ENCODE measurements at regions not wholly inside any gene's neighbourhood (a gene's known extent, or its start where the extent isn't known, plus 50 kb on each side); places are given as distances from the start of the nearest gene placed in this dataset.

DNA sequence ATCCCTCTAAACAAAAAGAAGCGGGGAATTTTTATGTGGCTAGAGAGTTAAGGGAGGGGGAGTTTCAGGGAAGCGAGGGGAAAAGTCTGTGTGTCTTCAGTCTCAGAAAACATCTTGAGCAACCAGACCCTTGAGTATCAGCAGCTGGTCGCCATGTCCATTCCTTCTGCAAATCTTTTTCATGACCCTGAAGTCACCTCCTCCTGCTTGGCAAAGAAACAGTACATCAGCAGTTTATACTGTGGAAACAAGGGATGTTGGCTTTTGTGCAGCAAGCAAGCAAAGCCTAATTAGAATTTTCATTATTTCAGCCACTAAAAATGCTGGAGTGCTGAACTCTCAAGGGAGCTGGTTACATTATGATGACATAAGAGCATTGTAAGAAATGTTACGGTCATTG is 187.4 kb upstream of the SLC8A1 start:
- DNase-seq (ENCODE audit: low spot score): no peak
- TF ChIP-seq, protein P1, sequence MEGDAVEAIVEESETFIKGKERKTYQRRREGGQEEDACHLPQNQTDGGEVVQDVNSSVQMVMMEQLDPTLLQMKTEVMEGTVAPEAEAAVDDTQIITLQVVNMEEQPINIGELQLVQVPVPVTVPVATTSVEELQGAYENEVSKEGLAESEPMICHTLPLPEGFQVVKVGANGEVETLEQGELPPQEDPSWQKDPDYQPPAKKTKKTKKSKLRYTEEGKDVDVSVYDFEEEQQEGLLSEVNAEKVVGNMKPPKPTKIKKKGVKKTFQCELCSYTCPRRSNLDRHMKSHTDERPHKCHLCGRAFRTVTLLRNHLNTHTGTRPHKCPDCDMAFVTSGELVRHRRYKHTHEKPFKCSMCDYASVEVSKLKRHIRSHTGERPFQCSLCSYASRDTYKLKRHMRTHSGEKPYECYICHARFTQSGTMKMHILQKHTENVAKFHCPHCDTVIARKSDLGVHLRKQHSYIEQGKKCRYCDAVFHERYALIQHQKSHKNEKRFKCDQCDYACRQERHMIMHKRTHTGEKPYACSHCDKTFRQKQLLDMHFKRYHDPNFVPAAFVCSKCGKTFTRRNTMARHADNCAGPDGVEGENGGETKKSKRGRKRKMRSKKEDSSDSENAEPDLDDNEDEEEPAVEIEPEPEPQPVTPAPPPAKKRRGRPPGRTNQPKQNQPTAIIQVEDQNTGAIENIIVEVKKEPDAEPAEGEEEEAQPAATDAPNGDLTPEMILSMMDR (IDR thresholded peaks at IDR 0.05; ENCODE audit: borderline replicate concordance, control extremely low read depth, extremely low read depth, insufficient read depth, missing control alignments): no peak
- in situ Hi-C loops (cut with MboI; ENCODE audit: low sequenced_read_pairs, unreplicated experiment): no loop called here

DNA sequence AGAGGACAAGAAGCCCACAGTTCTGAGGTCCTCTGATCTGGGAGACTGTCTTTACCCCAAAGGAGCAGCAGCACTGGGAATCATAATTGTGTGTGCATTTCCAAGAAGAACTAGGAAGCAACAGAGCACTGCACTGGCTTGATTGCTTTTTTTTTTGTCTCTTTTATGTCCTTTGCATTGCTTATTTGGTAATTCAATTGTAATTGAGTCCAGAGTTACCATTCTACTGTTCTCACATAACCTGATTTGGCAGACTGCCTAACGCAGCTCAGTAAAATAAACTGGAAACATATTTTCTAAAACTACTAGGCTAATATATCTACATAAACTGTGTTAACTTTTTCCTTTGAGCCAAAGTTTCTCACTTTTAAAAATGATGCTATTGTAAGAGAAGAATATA is 190.3 kb upstream of the SLC8A1 start:
- TF ChIP-seq, protein P1 (IDR thresholded peaks at IDR 0.05; ENCODE audit: borderline replicate concordance, control extremely low read depth, extremely low read depth, insufficient read depth, missing control alignments): no peak
- no peak for DNase-seq (ENCODE audit: low spot score)
- in situ Hi-C loops (cut with MboI; ENCODE audit: low sequenced_read_pairs, unreplicated experiment): no loop called here

DNA sequence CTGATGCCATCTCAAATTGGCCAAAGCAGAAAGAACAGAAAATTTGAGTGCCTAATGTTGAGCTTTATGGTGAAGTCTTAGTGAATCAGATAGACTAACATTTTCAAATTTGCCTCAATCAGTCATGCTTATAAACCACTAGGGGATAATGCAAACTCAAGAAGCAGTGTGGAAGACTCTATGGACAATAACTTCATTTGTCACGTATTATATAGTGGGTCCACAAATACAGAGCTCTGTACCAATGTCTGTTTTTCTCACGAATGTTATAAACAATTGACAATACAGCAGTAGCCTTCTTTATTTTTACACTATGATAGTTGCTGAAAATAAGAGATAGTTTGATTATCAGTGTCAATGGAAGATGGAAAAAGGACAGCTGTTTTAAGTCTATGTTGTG is 190.8 kb upstream of the SLC8A1 start:
- TF ChIP-seq, protein P1 (IDR thresholded peaks at IDR 0.05; ENCODE audit: borderline replicate concordance, control extremely low read depth, extremely low read depth, insufficient read depth, missing control alignments): no peak

DNA sequence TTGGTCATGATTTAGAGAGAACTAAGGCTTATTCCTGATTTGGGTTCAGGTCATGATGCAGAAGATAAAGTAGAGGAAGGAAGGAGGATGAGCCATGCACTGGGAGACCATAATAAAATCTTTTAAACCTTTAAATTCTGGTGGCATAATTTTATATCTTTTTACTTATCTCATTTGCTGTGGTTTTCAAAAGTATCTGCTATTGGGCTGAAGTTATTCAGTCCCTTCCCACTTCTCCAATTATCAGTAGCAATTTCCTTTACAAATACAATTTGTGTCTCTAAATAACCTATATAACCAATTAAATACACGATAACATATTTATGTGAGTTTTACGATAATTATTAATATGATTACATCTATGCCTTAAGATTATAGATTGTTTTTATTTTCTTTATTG is 194.8 kb upstream of the SLC8A1 start:
- TF ChIP-seq, protein P1 (IDR thresholded peaks at IDR 0.05; ENCODE audit: borderline replicate concordance, control extremely low read depth, extremely low read depth, insufficient read depth, missing control alignments): no peak
- DNase-seq (ENCODE audit: low spot score): no peak
- in situ Hi-C loops (cut with MboI; ENCODE audit: low sequenced_read_pairs, unreplicated experiment): no loop called here

More for the DNA sequence above, 190.8 kb upstream of the SLC8A1 start:
- in situ Hi-C loops (cut with MboI; ENCODE audit: low sequenced_read_pairs, unreplicated experiment): no loop called here
- no peak for DNase-seq (ENCODE audit: low spot score)

DNA sequence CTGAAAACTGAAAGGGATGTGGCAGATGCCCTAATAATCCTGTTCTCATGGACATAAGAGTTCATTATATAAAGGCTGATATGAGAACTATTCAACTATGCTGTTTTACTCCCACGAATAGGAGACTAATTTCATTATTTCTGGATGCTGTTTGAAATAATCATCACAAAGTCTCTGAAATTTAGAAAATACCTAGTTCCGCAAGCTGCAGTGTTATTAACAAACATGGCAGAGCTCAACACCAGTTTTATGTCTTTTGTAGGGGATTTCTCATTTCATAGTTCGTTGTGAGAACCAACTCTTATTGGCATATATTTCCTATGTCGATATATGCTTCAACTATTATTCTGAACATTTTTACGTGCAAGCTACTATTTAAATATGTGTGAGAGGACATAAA is 200.3 kb upstream of the SLC8A1 start:
- in situ Hi-C loops (cut with MboI; ENCODE audit: low sequenced_read_pairs, unreplicated experiment): no loop called here
- TF ChIP-seq, protein P1 (IDR thresholded peaks at IDR 0.05; ENCODE audit: borderline replicate concordance, control extremely low read depth, extremely low read depth, insufficient read depth, missing control alignments): no peak
- no peak for DNase-seq (ENCODE audit: low spot score)

DNA sequence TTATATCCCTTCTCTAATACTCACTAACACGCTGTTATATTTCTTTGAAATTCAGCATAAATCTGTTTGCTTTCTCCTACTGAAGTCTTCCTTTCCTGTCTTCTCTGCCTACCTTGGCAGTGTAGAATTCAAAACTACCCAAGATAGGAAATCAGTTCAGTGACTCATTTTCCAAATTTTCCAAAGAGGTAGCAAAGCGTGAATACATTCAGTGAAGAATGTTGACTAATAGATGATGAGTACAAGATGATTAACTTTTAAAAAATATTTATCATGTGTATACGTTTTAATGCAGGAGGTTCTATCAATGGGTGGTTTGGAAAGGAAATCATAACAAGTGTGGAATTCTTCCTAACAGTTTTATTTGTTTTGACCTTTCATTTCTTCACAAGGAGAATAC is 201.9 kb upstream of the SLC8A1 start:
- in situ Hi-C loops (cut with MboI; ENCODE audit: low sequenced_read_pairs, unreplicated experiment): no loop called here
- DNase-seq (ENCODE audit: low spot score): no peak
- TF ChIP-seq, protein P1 (IDR thresholded peaks at IDR 0.05; ENCODE audit: borderline replicate concordance, control extremely low read depth, extremely low read depth, insufficient read depth, missing control alignments): no peak

DNA sequence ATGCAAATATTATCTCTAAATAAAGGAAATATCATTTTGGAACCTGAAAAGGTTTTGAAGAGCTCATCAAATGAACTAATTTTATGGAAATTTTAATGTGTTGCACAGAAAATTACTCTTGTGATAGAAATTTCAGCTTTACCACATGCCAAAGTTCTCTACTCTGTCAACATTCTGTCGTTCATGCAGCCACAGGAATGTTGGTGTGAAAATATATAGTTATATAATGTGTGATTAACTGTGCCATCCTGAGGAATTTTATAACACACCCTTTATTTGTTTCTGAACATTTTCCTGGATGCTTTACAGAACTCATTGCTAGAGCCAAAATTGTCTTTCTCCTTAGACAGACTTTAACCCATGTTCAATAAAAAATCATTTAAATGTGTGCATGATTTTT is 202.5 kb upstream of the SLC8A1 start:
- no peak for DNase-seq (ENCODE audit: low spot score)
- in situ Hi-C loops (cut with MboI; ENCODE audit: low sequenced_read_pairs, unreplicated experiment): no loop called here
- TF ChIP-seq, protein P1 (IDR thresholded peaks at IDR 0.05; ENCODE audit: borderline replicate concordance, control extremely low read depth, extremely low read depth, insufficient read depth, missing control alignments): no peak

All from GM13976 (cell line).